ENCODE measurements at regions not wholly inside any gene's neighbourhood (a gene's known extent, or its start where the extent isn't known, plus 50 kb on each side); places are given as distances from the start of the nearest gene placed in this dataset.
A peak's percentile ranks its signal among the peaks of the same experiment; 100 is the strongest.

DNA sequence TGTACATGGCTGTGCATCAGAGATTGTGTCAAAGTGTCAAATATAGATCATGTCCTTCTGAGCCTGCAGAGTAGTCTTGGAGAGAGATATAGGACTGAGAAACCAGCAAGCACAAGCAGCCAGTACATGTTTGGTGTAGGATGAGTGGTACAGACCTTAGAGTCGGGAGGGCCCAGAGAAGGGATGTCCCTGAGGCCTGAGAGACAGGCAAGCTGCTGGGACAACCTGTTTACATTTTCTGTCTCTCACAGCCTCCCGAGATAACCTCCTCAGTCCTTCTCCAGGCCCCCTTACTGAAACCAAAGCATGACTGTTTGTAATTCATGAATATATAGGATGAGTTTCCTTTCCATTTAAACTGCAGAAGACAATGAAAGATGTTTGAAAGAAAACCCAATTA is 182.4 kb upstream of the STT3B start:
- Mint-ChIP-seq H3K4me3 (no peak overlapping the region), H3K4me1 (peaks cover 22 to 24% of the 10 kb centered on the region in 2 experiments), H3K36me3 (ENCODE audit: insufficient read depth in 1 of 3, low read depth in 3 of 3) (peaks cover 2 to 6% (median 4%) of the 10 kb centered on the region in 3 experiments; a peak in 4 of 7 replicates), H3K27me3 (ENCODE audit: low read depth) (no peaks in the 10 kb centered on the region), H3K9me3 (peaks cover 6% of the 10 kb centered on the region in 2 experiments; a peak in 4 of 5 replicates), H3K27ac (peak overlapping the region in 1 of 3 experiments; percentile 68; a peak in 1 of 7 replicates)
- H4K5ac ChIP-seq (ENCODE audit: insufficient read length, low read depth, low read length) = no peak overlapping the region
- H2AFZ ChIP-seq (ENCODE audit: low read length) = no peak overlapping the region
- H2BK120ac ChIP-seq (ENCODE audit: low read depth, low read length, poor library complexity, severe bottlenecking) = no peak overlapping the region
- no peak overlapping the region for H2BK20ac ChIP-seq (ENCODE audit: low read depth, low read length, poor library complexity, severe bottlenecking)
- no peak overlapping the region for H3K9ac ChIP-seq (ENCODE audit: extremely low read depth, insufficient read length, low read length)
- H2BK5ac ChIP-seq (ENCODE audit: insufficient read length, low read length) = no peak overlapping the region
- no peaks in the 10 kb centered on the region for H3K23me2 ChIP-seq (ENCODE audit: insufficient read length, low read depth, low read length, poor library complexity, severe bottlenecking)
- H4K20me1 ChIP-seq (ENCODE audit: control insufficient read depth, insufficient read depth, insufficient read length) = no peaks in the 10 kb centered on the region
- H3K23ac ChIP-seq (ENCODE audit: insufficient read length, low read depth, low read length) = no peak overlapping the region
- H3K9me3 ChIP-seq (ENCODE audit: control insufficient read depth, low read depth, low read length) = no peaks in the 10 kb centered on the region
- H4K8ac ChIP-seq (replicated peaks; ENCODE audit: insufficient read length, low read depth, low read length) = no peak overlapping the region
- no peaks in the 10 kb centered on the region for H3K27me3 ChIP-seq (ENCODE audit: insufficient read depth, low read length)
- no peak overlapping the region for H2BK12ac ChIP-seq (ENCODE audit: insufficient read length, low read depth, low read length)
- H3K4ac ChIP-seq (ENCODE audit: low read depth, low read length) = no peak overlapping the region
- H3K27ac ChIP-seq (ENCODE audit: insufficient read length, low read depth, low read length) = no peak overlapping the region
- no peak overlapping the region for H4K91ac ChIP-seq (ENCODE audit: insufficient read length, low read depth, low read length)
- H3K18ac ChIP-seq (ENCODE audit: insufficient read length, low read depth, low read length) = no peak overlapping the region
- H2AK5ac ChIP-seq (ENCODE audit: insufficient read length, low read length) = no peak overlapping the region
- TF ChIP-seq, protein P1, sequence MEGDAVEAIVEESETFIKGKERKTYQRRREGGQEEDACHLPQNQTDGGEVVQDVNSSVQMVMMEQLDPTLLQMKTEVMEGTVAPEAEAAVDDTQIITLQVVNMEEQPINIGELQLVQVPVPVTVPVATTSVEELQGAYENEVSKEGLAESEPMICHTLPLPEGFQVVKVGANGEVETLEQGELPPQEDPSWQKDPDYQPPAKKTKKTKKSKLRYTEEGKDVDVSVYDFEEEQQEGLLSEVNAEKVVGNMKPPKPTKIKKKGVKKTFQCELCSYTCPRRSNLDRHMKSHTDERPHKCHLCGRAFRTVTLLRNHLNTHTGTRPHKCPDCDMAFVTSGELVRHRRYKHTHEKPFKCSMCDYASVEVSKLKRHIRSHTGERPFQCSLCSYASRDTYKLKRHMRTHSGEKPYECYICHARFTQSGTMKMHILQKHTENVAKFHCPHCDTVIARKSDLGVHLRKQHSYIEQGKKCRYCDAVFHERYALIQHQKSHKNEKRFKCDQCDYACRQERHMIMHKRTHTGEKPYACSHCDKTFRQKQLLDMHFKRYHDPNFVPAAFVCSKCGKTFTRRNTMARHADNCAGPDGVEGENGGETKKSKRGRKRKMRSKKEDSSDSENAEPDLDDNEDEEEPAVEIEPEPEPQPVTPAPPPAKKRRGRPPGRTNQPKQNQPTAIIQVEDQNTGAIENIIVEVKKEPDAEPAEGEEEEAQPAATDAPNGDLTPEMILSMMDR (conservative IDR thresholded peaks at IDR 0.05) = no peak
- WGBS (ENCODE audit: extremely low coverage, insufficient read length, low lambda C conversion rate) = no CpG with 5 or more reads among the region's 2 CpGs
- no peak overlapping the region for H3K14ac ChIP-seq (ENCODE audit: insufficient read depth, low read length)
- no peak overlapping the region for H3K56ac ChIP-seq (ENCODE audit: insufficient read length, low read depth, low read length)
- no peak for DNase-seq
- H3K79me2 ChIP-seq (ENCODE audit: insufficient read depth, low read length) = no peaks in the 10 kb centered on the region
- H2BK15ac ChIP-seq (ENCODE audit: low read depth, low read length) = no peak overlapping the region
- H3T11ph ChIP-seq (ENCODE audit: low read length) = no peak overlapping the region
- H3K79me1 ChIP-seq (ENCODE audit: insufficient read depth, low read depth, low read length, poor library complexity, severe bottlenecking) = no peaks in the 10 kb centered on the region
- H3K4me2 ChIP-seq (ENCODE audit: insufficient read depth, insufficient read length, low read length) = no peak overlapping the region
- no peaks in the 10 kb centered on the region for H3K4me1 ChIP-seq (ENCODE audit: insufficient read depth, low read length)
